ENCODE measurements at regions not wholly inside any gene's neighbourhood (a gene's known extent, or its start where the extent isn't known, plus 50 kb on each side); places are given as distances from the start of the nearest gene placed in this dataset.

- Histone ChIP-seq H3K56ac (ENCODE audit: extremely low read depth, insufficient read depth, low read length) (no peak overlapping the region), H4K91ac (ENCODE audit: insufficient read depth, low read depth, low read length) (no peak overlapping the region), H3K4ac (ENCODE audit: low read depth, low read length) (no peak overlapping the region; the same call in 1 of the 2 replicates), H2BK5ac (ENCODE audit: low read depth, low read length, poor library complexity, severe bottlenecking) (no peak overlapping the region), H3K14ac (replicated peaks; ENCODE audit: low read depth, low read length) (no peak overlapping the region), H3K18ac (ENCODE audit: low read depth, low read length) (no peak overlapping the region), H3K4me2 (ENCODE audit: low read depth, low read length) (no peak overlapping the region), H4K5ac (ENCODE audit: low read depth, low read length) (no peak overlapping the region), H3K9ac (ENCODE audit: low read depth, low read length) (no peak overlapping the region), H2BK20ac (ENCODE audit: low read depth, low read length) (0 out of 2 replicates have a peak overlapping the region, but pooled peaks have one; percentile 15), H3K23ac (ENCODE audit: low read depth, low read length) (no peak overlapping the region), H3K36me3 (ENCODE audit: control insufficient read depth, insufficient read depth, low read length) (no peaks in the 10 kb centered on the region), H3K79me1 (ENCODE audit: low read depth in 1 of 2, low read length in 2 of 2) (no peaks in the 10 kb centered on the region), H3K9me1 (ENCODE audit: insufficient read depth, low read length) (peaks cover 2% of the 10 kb centered on the region), H4K8ac (ENCODE audit: low read depth in 2 of 2, low read length in 2 of 2) (no peak overlapping the region), H2AK5ac (ENCODE audit: low read depth, low read length) (no peak overlapping the region), H3K4me3 (ENCODE audit: insufficient read depth, low read depth, low read length) (no peak overlapping the region), H2AFZ (replicated peaks; ENCODE audit: low read length, poor library complexity) (no peak overlapping the region), H3K4me1 (ENCODE audit: control insufficient read depth, insufficient read depth, low read length) (peaks cover 5% of the 10 kb centered on the region; the same call in 1 of the 2 replicates), H3K27me3 (ENCODE audit: control insufficient read depth, insufficient read depth, low read length) (no peaks in the 10 kb centered on the region), H4K20me1 (ENCODE audit: insufficient read depth, low read length) (no peaks in the 10 kb centered on the region), H3K27ac (ENCODE audit: insufficient read depth, low read length) (no peak overlapping the region), H3K9me3 (ENCODE audit: control insufficient read depth, insufficient read depth, low read length) (no peaks in the 10 kb centered on the region), H2AK9ac (replicated peaks; ENCODE audit: low read depth, low read length, poor library complexity) (no peak overlapping the region), H2BK120ac (ENCODE audit: low read depth, low read length) (no peak overlapping the region; the same call in 1 of the 2 replicates), H2BK15ac (ENCODE audit: low read depth, low read length) (no peak overlapping the region)
- TF ChIP-seq ELK1 (IDR thresholded peaks at IDR 0.05; ENCODE audit: borderline replicate concordance, low read depth, low read length) = no peak
- TF ChIP-seq RAD21 (IDR thresholded peaks at IDR 0.05; ENCODE audit: low read length) = no peak
- TF ChIP-seq RFX5 (IDR thresholded peaks at IDR 0.05; ENCODE audit: low read depth, low read length) = no peak
- TF ChIP-seq MAZ (IDR thresholded peaks at IDR 0.05; ENCODE audit: borderline replicate concordance, low read depth, low read length) = no peak
- no peak for TF ChIP-seq USF2 (IDR thresholded peaks at IDR 0.05; ENCODE audit: low read depth, low read length)
- TF ChIP-seq CTCF (conservative IDR thresholded peaks at IDR 0.05; ENCODE audit: low read depth, low read length) = no peak
- TF ChIP-seq MAFK (IDR thresholded peaks at IDR 0.05; ENCODE audit: low read depth, low read length) = no peak
- no peak for TF ChIP-seq FOS (IDR thresholded peaks at IDR 0.05; ENCODE audit: low read depth, low read length)
- no peak for TF ChIP-seq CHD1 (IDR thresholded peaks at IDR 0.05; ENCODE audit: low read depth, low read length)
- TF ChIP-seq CEBPB (IDR thresholded peaks at IDR 0.05; ENCODE audit: low read depth, low read length) = no peak
- no peak for TF ChIP-seq POLR2A (IDR thresholded peaks at IDR 0.05; ENCODE audit: low read depth, low read length)
- TF ChIP-seq MXI1 (IDR thresholded peaks at IDR 0.05; ENCODE audit: borderline replicate concordance, low read depth, low read length) = no peak
- no peak for TF ChIP-seq BHLHE40 (IDR thresholded peaks at IDR 0.05; ENCODE audit: low read depth, low read length)
- no peak for TF ChIP-seq NFE2L2 (IDR thresholded peaks at IDR 0.05; ENCODE audit: low read depth, low read length)
- TF ChIP-seq SMC3 (IDR thresholded peaks at IDR 0.05; ENCODE audit: low read depth, low read length) = no peak
- TF ChIP-seq RCOR1 (IDR thresholded peaks at IDR 0.05; ENCODE audit: insufficient replicate concordance, low read length) = no peak
- in situ Hi-C loops (cut with MboI; ENCODE audit: low sequenced_read_pairs) (no loop called here), intact Hi-C loops (cut with micrococcal nuclease) (loop anchor here (5.0 kb wide), 1 partner anchor 124 kb away; no protein-coding TSS in a partner anchor), dilution Hi-C loops (cut with HindIII; ENCODE audit: low sequenced_read_pairs, unreplicated experiment) (no loop called here)
- no CpG with 5 or more reads among the region's 3 CpGs for WGBS, 2 experiments (ENCODE audit: extremely low coverage in 2 of 2, insufficient read length in 1 of 2)
- no TSS peak for BruUV-seq (replicated peaks)
- POLR2A ChIA-PET (ENCODE audit: unreplicated experiment) = no interaction called here
- CTCF ChIA-PET = no interaction called here
- DNase-seq = no peak
- no peak for ATAC-seq (ENCODE audit: low read depth)
Observed at GRCh38 chr16:51433599-51433998, 282.5 kb upstream of the SALL1 start.

All from IMR-90 (cell line).